ENCODE measurements at regions not wholly inside any gene's neighbourhood (a gene's known extent, or its start where the extent isn't known, plus 50 kb on each side); places are given as distances from the start of the nearest gene placed in this dataset.

DNA sequence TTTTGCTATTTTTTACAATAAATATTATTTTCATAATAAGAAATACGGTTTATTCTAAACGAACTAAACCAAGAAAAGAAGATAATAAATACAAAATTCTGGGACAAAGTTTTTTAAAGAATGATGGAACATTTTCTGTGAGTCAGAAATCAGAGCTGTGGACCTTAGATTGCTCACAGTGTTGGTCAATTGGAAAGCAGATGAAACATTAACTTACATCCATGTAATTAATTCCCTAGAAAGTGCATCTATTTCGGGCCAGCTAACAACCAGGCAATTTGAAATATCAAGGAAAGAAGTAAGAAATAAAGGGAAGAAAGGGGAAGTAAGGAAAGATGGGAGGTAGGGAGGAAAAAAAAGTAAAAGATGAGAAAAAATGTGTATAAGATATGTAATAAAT is 1569.8 kb upstream of the TENM4 start:
- TF ChIP-seq EZH2 (IDR thresholded peaks at IDR 0.05; ENCODE audit: low read length, unreplicated experiment), result no peak
- TF ChIP-seq, protein P1, sequence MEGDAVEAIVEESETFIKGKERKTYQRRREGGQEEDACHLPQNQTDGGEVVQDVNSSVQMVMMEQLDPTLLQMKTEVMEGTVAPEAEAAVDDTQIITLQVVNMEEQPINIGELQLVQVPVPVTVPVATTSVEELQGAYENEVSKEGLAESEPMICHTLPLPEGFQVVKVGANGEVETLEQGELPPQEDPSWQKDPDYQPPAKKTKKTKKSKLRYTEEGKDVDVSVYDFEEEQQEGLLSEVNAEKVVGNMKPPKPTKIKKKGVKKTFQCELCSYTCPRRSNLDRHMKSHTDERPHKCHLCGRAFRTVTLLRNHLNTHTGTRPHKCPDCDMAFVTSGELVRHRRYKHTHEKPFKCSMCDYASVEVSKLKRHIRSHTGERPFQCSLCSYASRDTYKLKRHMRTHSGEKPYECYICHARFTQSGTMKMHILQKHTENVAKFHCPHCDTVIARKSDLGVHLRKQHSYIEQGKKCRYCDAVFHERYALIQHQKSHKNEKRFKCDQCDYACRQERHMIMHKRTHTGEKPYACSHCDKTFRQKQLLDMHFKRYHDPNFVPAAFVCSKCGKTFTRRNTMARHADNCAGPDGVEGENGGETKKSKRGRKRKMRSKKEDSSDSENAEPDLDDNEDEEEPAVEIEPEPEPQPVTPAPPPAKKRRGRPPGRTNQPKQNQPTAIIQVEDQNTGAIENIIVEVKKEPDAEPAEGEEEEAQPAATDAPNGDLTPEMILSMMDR (conservative IDR thresholded peaks at IDR 0.05; ENCODE audit: low read depth, low read length), result no peak

All from PC-3 (cell line).